OCI-LY3 (cell line): ENCODE measurements at regions not wholly inside any gene's neighbourhood (a gene's known extent, or its start where the extent isn't known, plus 50 kb on each side); places are given as distances from the start of the nearest gene placed in this dataset.

Experiments used
- H2AFZ ChIP-seq: fragments of 200-600, 300-600 bp; shearing (Covaris generic); 2 replicates; pipeline ENCODE4 v1.6.0; 2014; ENCODE audit warnings: antibody characterized with exemption, low read depth, low read length
- H3K27ac ChIP-seq: fragments of 200-600, 300-600 bp; sonication (generic); 2 replicates; pipeline ENCODE4 v1.5.1; 2014; ENCODE audit warnings: mild to moderate bottlenecking, low read length, moderate library complexity, mixed read lengths
- H3K27me3 ChIP-seq: fragments of 200-600, 300-600 bp; sonication (generic); 2 replicates; pipeline ENCODE4 v1.6.1; 2014; ENCODE audit warnings: low read depth, low read length, mixed read lengths
- H3K36me3 ChIP-seq: fragments of 200-600, 300-600 bp; sonication (generic); replicated peaks from 2 replicates; pipeline ENCODE3; 2014; ENCODE audit warnings: low read depth, low read length, mixed read lengths
- H3K4me1 ChIP-seq: fragments of 300-600, 200-600 bp; sonication (generic); 2 replicates; pipeline ENCODE4 v1.6.1; 2014; ENCODE audit warnings: low read length, mixed read lengths
- H3K4me2 ChIP-seq: fragments of 200-600, 300-600 bp; sonication (generic); 2 replicates; pipeline ENCODE4 v1.6.1; 2014; ENCODE audit warnings: low read length, mixed read lengths
- H3K4me3 ChIP-seq: fragments of 300-600, 200-600 bp; sonication (generic); 2 replicates; pipeline ENCODE4 v1.5.1; 2014; ENCODE audit warnings: antibody characterized with exemption, mild to moderate bottlenecking, low read length, moderate library complexity
- H3K79me2 ChIP-seq: fragments of 300-600, 200-600 bp; shearing (Covaris generic); 2 replicates; pipeline ENCODE4 v1.6.1; 2014; ENCODE audit warnings: mild to moderate bottlenecking, low read length, mixed read lengths
- H3K9ac ChIP-seq: fragments of 300-600, 200-600 bp; shearing (Covaris generic); 2 replicates; pipeline ENCODE4 v1.6.0; 2014; ENCODE audit warnings: mild to moderate bottlenecking, low read length, moderate library complexity
- H3K9me3 ChIP-seq: fragments of 200-600, 300-600 bp; shearing (Covaris generic); 2 replicates; pipeline ENCODE4 v1.6.1; 2014; ENCODE audit warnings: low read length, mixed read lengths; ENCODE audit not compliant: insufficient read depth
- H4K20me1 ChIP-seq: fragments of 200-600, 300-600 bp; sonication (generic); 2 replicates; pipeline ENCODE4 v1.6.1; 2016; ENCODE audit warnings: low read length, mixed read lengths; ENCODE audit not compliant: insufficient read depth
- EZH2phosphoT487 ChIP-seq: fragments of 200-600 bp; shearing (Covaris generic); IDR thresholded peaks from 2 replicates; pipeline ENCODE4 v1.6.1; 2018; ENCODE audit warnings: antibody characterized with exemption, mixed run types, low read depth
- TF ChIP-seq, protein P1 (sequence below): fragments of 200-600, 300-600 bp; sonication (generic); IDR thresholded peaks from 2 replicates; pipeline ENCODE4 v1.5.1; 2014; ENCODE audit warnings: antibody characterized with exemption, low read length, low read depth

DNA sequence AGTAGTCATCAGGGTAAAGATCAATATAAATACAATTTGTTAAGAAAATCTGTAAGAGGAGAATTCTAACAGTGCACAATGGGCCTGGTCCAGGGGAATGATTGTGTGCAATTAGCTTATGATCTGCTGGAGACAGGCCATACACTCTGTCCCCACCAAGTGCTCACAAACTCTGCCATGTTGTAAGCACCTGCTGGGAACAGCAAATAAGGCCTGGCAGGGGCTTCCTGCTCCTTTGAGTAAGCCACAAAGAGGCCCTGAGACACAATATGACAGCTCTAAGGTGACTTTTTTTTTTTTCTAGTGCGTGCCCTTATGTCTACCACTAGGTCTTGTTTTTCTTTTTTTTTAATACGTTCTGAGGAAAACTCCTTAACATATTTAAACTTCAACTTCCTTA lies 866.3 kb upstream of the PCDH7 start:
- no peak overlapping the region for H3K27ac ChIP-seq
- no peak overlapping the region for H3K4me3 ChIP-seq

DNA sequence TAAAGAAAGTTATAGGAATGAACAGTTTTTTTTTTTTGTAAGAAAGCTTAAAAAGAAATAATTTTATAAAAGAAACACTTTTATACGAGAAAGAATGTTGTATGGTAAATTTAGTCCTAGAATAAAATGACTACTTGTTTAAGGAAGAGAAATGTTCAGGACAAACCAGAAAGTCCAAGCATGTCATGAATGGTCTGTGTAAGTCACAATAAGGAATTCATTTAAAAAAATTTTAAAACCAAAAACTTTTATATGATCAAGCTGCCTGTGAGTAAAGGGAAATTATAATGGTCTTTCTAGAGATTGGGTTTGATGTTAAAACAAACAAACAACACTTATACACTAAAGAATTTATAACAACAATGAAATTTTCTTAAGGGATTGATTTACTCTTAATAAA lies 858.9 kb upstream of the PCDH7 start:
- H3K27ac ChIP-seq, result no peak overlapping the region
- TF ChIP-seq EZH2phosphoT487, result no peak
- TF ChIP-seq, protein P1, sequence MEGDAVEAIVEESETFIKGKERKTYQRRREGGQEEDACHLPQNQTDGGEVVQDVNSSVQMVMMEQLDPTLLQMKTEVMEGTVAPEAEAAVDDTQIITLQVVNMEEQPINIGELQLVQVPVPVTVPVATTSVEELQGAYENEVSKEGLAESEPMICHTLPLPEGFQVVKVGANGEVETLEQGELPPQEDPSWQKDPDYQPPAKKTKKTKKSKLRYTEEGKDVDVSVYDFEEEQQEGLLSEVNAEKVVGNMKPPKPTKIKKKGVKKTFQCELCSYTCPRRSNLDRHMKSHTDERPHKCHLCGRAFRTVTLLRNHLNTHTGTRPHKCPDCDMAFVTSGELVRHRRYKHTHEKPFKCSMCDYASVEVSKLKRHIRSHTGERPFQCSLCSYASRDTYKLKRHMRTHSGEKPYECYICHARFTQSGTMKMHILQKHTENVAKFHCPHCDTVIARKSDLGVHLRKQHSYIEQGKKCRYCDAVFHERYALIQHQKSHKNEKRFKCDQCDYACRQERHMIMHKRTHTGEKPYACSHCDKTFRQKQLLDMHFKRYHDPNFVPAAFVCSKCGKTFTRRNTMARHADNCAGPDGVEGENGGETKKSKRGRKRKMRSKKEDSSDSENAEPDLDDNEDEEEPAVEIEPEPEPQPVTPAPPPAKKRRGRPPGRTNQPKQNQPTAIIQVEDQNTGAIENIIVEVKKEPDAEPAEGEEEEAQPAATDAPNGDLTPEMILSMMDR, result no peak

More for the DNA sequence above, 866.3 kb upstream of the PCDH7 start:
- no peaks in the 10 kb centered on the region for H3K79me2 ChIP-seq
- H3K4me1 ChIP-seq, result no peaks in the 10 kb centered on the region
- H3K9me3 ChIP-seq, result no peaks in the 10 kb centered on the region
- no peak overlapping the region for H3K9ac ChIP-seq
- H3K4me2 ChIP-seq, result no peak overlapping the region
- H2AFZ ChIP-seq, result no peak overlapping the region
- no peaks in the 10 kb centered on the region for H3K36me3 ChIP-seq
- no peaks in the 10 kb centered on the region for H4K20me1 ChIP-seq
- no peak for TF ChIP-seq EZH2phosphoT487
- TF ChIP-seq, protein P1, result no peak
- no peaks in the 10 kb centered on the region for H3K27me3 ChIP-seq

DNA sequence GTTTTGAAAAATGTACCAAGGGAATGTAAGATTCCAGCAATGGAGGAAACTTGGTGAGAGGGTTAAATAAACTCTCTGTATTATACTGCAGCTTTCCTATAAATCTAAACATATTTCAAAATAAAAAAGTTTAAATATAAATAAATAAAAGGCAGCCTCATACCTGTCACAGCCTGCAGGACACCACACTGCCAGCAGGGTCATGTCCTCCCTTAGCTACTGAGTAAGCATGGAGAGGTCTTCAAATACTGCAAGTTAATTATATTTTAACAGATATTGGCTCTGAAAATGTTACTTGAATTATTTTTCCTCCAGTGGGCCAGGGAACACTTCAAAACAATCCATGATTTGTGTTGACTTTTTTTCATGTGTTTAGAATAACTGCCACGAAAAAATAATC lies 852.8 kb upstream of the PCDH7 start:
- Histone ChIP-seq H3K9me3 (no peaks in the 10 kb centered on the region), H3K4me3 (no peak overlapping the region), H3K27me3 (no peaks in the 10 kb centered on the region), H3K9ac (no peak overlapping the region), H3K36me3 (no peaks in the 10 kb centered on the region), H3K27ac (no peak overlapping the region), H3K4me2 (no peak overlapping the region), H2AFZ (no peak overlapping the region), H4K20me1 (no peaks in the 10 kb centered on the region), H3K79me2 (no peaks in the 10 kb centered on the region), H3K4me1 (no peaks in the 10 kb centered on the region)
- no peak for TF ChIP-seq EZH2phosphoT487
- TF ChIP-seq, protein P1, result no peak

More for the DNA sequence above, 858.9 kb upstream of the PCDH7 start:
- Histone ChIP-seq H3K4me3 (no peak overlapping the region), H4K20me1 (no peaks in the 10 kb centered on the region), H3K4me2 (no peak overlapping the region), H3K9ac (no peak overlapping the region), H3K36me3 (no peaks in the 10 kb centered on the region), H3K9me3 (peaks cover 7% of the 10 kb centered on the region; the same call in 1 of the 2 replicates), H3K27me3 (no peaks in the 10 kb centered on the region), H2AFZ (no peak overlapping the region), H3K79me2 (no peaks in the 10 kb centered on the region), H3K4me1 (no peaks in the 10 kb centered on the region)

DNA sequence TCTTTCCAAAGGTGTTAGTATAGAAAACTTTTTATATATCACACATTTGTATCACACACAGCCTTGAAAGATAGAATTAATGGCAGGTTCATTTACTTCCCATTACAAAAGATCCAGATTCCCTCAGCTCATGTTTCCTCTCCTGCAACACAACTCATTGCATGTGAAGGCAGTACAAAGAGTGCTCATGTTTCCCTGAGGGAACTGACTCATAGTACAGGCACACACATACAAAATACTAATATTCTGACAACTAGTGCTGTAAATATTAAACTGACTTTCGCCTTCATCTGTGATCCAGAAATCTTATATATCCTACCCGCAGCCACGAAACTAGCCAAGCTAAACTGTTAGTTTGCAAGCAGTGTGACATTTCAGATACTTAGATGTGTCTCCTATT lies 819.8 kb upstream of the PCDH7 start:
- Histone ChIP-seq H3K9ac (no peak overlapping the region), H3K27ac (no peak overlapping the region), H4K20me1 (no peaks in the 10 kb centered on the region), H3K36me3 (no peaks in the 10 kb centered on the region), H3K79me2 (no peaks in the 10 kb centered on the region), H3K4me2 (no peak overlapping the region), H3K27me3 (no peaks in the 10 kb centered on the region), H3K4me3 (no peak overlapping the region), H2AFZ (no peak overlapping the region), H3K9me3 (no peaks in the 10 kb centered on the region), H3K4me1 (no peaks in the 10 kb centered on the region)
- TF ChIP-seq, protein P1, result no peak
- TF ChIP-seq EZH2phosphoT487, result no peak
